Heart right ventricle (tissue), 16 donors: ENCODE measurements at regions not wholly inside any gene's neighbourhood (a gene's known extent, or its start where the extent isn't known, plus 50 kb on each side); places are given as distances from the start of the nearest gene placed in this dataset.

Experiments
- ATAC-seq, 8 donors: fragments of 200-7000 bp; cut with Tn5 transposase; one replicate each; pipeline ENCODE4 v1.9.1; 2020; ENCODE audit warnings: mild to moderate bottlenecking in 8 of 8, moderate library complexity in 8 of 8, moderate number of reproducible peaks in 1 of 8
- DNase-seq, 2 donors: peaks; one replicate each; pipeline ENCODE4 v3.0.0-alpha.2; 2020
- H3K27ac ChIP-seq, 10 donors: fragments of 200-600 bp; sonication (generic) in 2 of 10; one replicate each; pipeline versions ENCODE4 v1.5.0 to v1.8.0; 2020 to 2022; ENCODE audit warnings: mild to moderate bottlenecking in 3 of 10
- H3K27me3 ChIP-seq, 7 donors: fragments of 200-600 bp; one replicate each; pipeline ENCODE4 v1.8.0; 2021 to 2022; ENCODE audit warnings: mild to moderate bottlenecking in 2 of 7
- H3K36me3 ChIP-seq, 9 donors: fragments of 200-600 bp; sonication (generic) in 1 of 9; one replicate each; pipeline versions ENCODE4 v1.5.0 to v1.8.0; 2020 to 2022; ENCODE audit warnings: mild to moderate bottlenecking in 2 of 9
- H3K4me1 ChIP-seq, 9 donors: fragments of 200-600 bp; sonication (generic) in 1 of 9; one replicate each; pipeline versions ENCODE4 v1.5.0 to v1.8.0; 2020 to 2022; ENCODE audit warnings: mild to moderate bottlenecking in 4 of 9
- H3K4me3 ChIP-seq, 10 donors: fragments of 200-600 bp; sonication (generic) in 2 of 10; one replicate each; pipeline versions ENCODE4 v1.5.0 to v1.8.0; 2020 to 2022; ENCODE audit warnings: mild to moderate bottlenecking in 7 of 10, moderate library complexity in 2 of 10
- H3K9me3 ChIP-seq, 11 donors: fragments of 200-600 bp in 10 of 11; sonication (generic) in 2 of 11; one replicate each; pipeline versions ENCODE4 v1.5.0 to v1.8.0; 2013 to 2022; ENCODE audit warnings: mild to moderate bottlenecking in 2 of 11, control low read depth in 1 of 11, moderate library complexity in 1 of 11
- CTCF ChIP-seq, 9 donors: fragments of 200-600 bp; sonication (generic) in 2 of 9; IDR thresholded peaks; one replicate each; pipeline versions ENCODE4 v1.5.0 to v1.8.0; 2021 to 2022; ENCODE audit warnings: antibody characterized with exemption in 9 of 9, mild to moderate bottlenecking in 5 of 9, moderate library complexity in 1 of 9
- WGBS, 2 donors: extraction: QIAGEN DNeasy Blood & Tissue Kit; methylation state at CpG; one replicate each; pipeline ENCODE4 v1.1.7; 2013; ENCODE audit warnings: inconsistent platforms in 1 of 2; 5-methylcytosine and 5-hydroxymethylcytosine counted together
- intact Hi-C, 10 donors: fragments of 100-400 bp; cut with DNase I; formaldehyde crosslinking; loops; one replicate each; pipeline versions ENCODE4 v1.11.1 to v1.14.2; 2022
- donor health status: Arrhythmogenic right ventricular cardiomyopathy.
- donor health status: ischemic (EF 13 %, LVEDD 7.1; RV severe dilation, severe dysfunction).
- donor health status: healthy with polysubstance abuse.
- donor health status: DM: no; HTN: yes; CAD: no.
- donor health status: DM: no; HTN: no; CAD: no.
- donor health status: ischemic (EF 25% LVEDD 6.9; RV normal size, moderate dysfunction).
- donor health status: ischemic (EF 25% LVEDD 5.7; RV mildly dilated, moderate dysfunction).
- donor health status: healthy.
- donor health status: DM: yes; HTN: yes; CAD: no.
- donor health status: Ischemic cardiomyopathy.
- donor health status: ischemic (EF 35%, LVEDD 5.7; RV mildly dilated, moderate dysfunction).
- donor health status: nonischemic (EF 11% LVEDD 7.7; RV severe dilation, severe dysfunction).
- donor health status: DM: yes; HTN: yes; CAD: no.
- donor health status: PGD.
- donor health status: ischemic (EF 29% LVEDD 5.4; RV normal size, mild dysfunction).
- donor health status: nonischemic (EF 23%, LVEDD 6.1; RV moderate dilation, normal function).

- no peak overlapping the region for H3K4me3 ChIP-seq
- H3K9me3 ChIP-seq = no peaks in the 10 kb centered on the region
- no peak for TF ChIP-seq CTCF (IDR thresholded peaks at IDR 0.05)
- DNase-seq = no peak
- ATAC-seq = no peak
- H3K27me3 ChIP-seq = no peaks in the 10 kb centered on the region
- no peaks in the 10 kb centered on the region for H3K4me1 ChIP-seq
- H3K36me3 ChIP-seq = no peaks in the 10 kb centered on the region
- intact Hi-C loops = no loop called here
- H3K27ac ChIP-seq = no peak overlapping the region
Measured at GRCh38 chr12:16415155-16415554, 67.7 kb downstream of the MGST1 start.

- H3K9me3 ChIP-seq = peaks cover 0 to 7% (median 0%) of the 10 kb centered on the region in 11 donors
- H3K36me3 ChIP-seq = no peaks in the 10 kb centered on the region
- no peak overlapping the region for H3K27ac ChIP-seq
- no peaks in the 10 kb centered on the region for H3K4me1 ChIP-seq
- intact Hi-C loops = no loop called here
- ATAC-seq (no peak), DNase-seq (no peak)
- H3K4me3 ChIP-seq = no peak overlapping the region
- H3K27me3 ChIP-seq = no peaks in the 10 kb centered on the region
- no peak for TF ChIP-seq CTCF (IDR thresholded peaks at IDR 0.05)
Measured at GRCh38 chr12:16417058-16417457, 69.6 kb downstream of the MGST1 start.

GRCh38 chr12:16421806-16422205 is 74.4 kb downstream of the MGST1 start:
- no peaks in the 10 kb centered on the region for H3K4me1 ChIP-seq
- WGBS, 2 donors = 77 to 81% methylated on average over 1 of the region's 1 CpG
- H3K9me3 ChIP-seq = peaks cover 0 to 17% (median 0%) of the 10 kb centered on the region in 11 donors
- no peaks in the 10 kb centered on the region for H3K36me3 ChIP-seq
- DNase-seq = no peak
- H3K27ac ChIP-seq = no peak overlapping the region
- no peak overlapping the region for H3K4me3 ChIP-seq
- ATAC-seq = no peak
- intact Hi-C loops = no loop called here
- TF ChIP-seq CTCF (IDR thresholded peaks at IDR 0.05) = no peak
- H3K27me3 ChIP-seq = no peaks in the 10 kb centered on the region

DNA sequence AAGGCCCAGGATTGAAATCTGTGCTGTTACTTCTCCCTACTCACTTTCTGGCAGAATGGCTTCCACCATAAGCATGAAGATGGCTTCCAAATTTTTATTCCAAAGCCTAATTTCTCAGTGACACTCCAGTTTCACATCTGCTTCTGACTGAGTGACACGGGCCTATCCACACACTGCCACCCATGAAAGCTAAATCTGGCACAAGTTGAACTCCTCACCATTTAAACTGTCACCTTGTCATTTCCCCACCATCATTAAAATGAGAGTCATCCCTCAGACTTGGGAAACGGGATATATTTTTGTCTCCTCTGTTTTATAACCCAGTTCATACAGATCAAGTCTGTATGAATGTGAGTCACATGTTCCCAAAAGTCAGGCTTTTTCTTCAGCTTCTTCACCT is 77.1 kb downstream of the MGST1 start:
- DNase-seq (no peak), ATAC-seq (no peak)
- TF ChIP-seq CTCF (IDR thresholded peaks at IDR 0.05) = no peak
- intact Hi-C loops = no loop called here
- H3K4me3 ChIP-seq = no peak overlapping the region
- no peaks in the 10 kb centered on the region for H3K4me1 ChIP-seq
- WGBS, 2 donors = 58 to 74% methylated on average over 2 of the region's 2 CpGs
- no peaks in the 10 kb centered on the region for H3K27me3 ChIP-seq
- H3K9me3 ChIP-seq = peaks cover 0 to 20% (median 0%) of the 10 kb centered on the region in 11 donors
- no peak overlapping the region for H3K27ac ChIP-seq
- H3K36me3 ChIP-seq = no peaks in the 10 kb centered on the region
